SK-N-SH (cell line): ENCODE measurements at regions not wholly inside any gene's neighbourhood (a gene's known extent, or its start where the extent isn't known, plus 50 kb on each side); places are given as distances from the start of the nearest gene placed in this dataset.

ENCODE experiments used
- EP300 ChIP-seq, 2 experiments: IDR thresholded peaks; 2 replicates each; pipeline versions ENCODE4 v1.4.0 to v1.6.1; 2012; ENCODE audit warnings: borderline replicate concordance in 1 of 2, low read depth in 1 of 2, low read length in 1 of 2
- FOSL2 ChIP-seq: IDR thresholded peaks from 2 replicates; pipeline ENCODE4 v1.4.0; 2012; ENCODE audit warnings: low read depth, mild to moderate bottlenecking, moderate library complexity, borderline replicate concordance
- MXI1 ChIP-seq: IDR thresholded peaks from 2 replicates; pipeline ENCODE4 v1.6.1; 2012; ENCODE audit warnings: mild to moderate bottlenecking, low read depth, low read length, improper control_type of control experiment
- NFIC ChIP-seq: IDR thresholded peaks from 2 replicates; pipeline ENCODE4 v1.4.0; 2012; ENCODE audit warnings: borderline replicate concordance
- POLR2AphosphoS5 ChIP-seq: IDR thresholded peaks from 2 replicates; pipeline ENCODE4 v1.6.1; 2012; ENCODE audit warnings: low read depth, low read length

DNA sequence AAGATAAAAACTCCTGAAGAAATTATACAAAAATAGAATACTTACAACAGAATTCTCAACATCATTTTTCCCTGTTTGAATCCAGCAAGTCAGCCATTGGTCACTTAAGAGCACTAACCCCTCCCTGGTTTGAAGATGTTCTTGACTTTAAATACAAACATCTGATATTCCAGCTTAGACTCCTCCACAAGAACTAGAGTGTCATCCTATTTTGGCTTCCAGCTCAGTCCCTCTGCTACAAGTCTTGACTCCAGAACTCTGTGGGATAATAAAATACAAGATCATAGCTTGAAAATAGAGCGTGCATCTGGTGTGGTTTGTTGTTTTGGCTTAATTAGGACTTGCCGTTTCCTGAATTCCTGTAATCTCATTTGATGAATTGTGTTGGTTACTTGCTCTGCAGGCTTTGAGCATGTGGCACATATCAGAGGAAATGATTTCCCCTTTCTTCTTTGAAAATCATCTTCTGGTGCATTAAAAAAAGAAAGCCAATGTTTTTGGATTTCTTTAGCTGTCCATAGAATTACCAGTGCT lies 63.7 kb upstream of the DPT start:
- no peak for TF ChIP-seq FOSL2
- no peak for TF ChIP-seq NFIC
- TF ChIP-seq EP300 (IDR thresholded peaks at IDR 0.05; ENCODE audit: borderline replicate concordance in 1 of 2, low read depth in 1 of 2, low read length in 1 of 2), result no peak
- no peak for TF ChIP-seq POLR2AphosphoS5
- TF ChIP-seq MXI1, result no peak
